ENCODE measurements at regions not wholly inside any gene's neighbourhood (a gene's known extent, or its start where the extent isn't known, plus 50 kb on each side); places are given as distances from the start of the nearest gene placed in this dataset.

- TF ChIP-seq CTCF (IDR thresholded peaks at IDR 0.05; ENCODE audit: poor library complexity), result no peak
- no peak for TF ChIP-seq EZH2 (IDR thresholded peaks at IDR 0.05; ENCODE audit: borderline replicate concordance)
- no peak for TF ChIP-seq EZH2phosphoT487 (IDR thresholded peaks at IDR 0.05; ENCODE audit: low read depth, severe bottlenecking, unreplicated experiment)
These were observed 348.6 kb downstream of the CXXC4 start for GRCh38 chr4:104146048-104146447.
